ENCODE measurements at regions not wholly inside any gene's neighbourhood (a gene's known extent, or its start where the extent isn't known, plus 50 kb on each side); places are given as distances from the start of the nearest gene placed in this dataset.

GRCh38 chr9:103615994-103616393 lies 478.1 kb upstream of the SMC2 start:
- BruUV-seq (replicated peaks): no TSS peak
- POLR2A ChIA-PET (ENCODE audit: unreplicated experiment): no interaction called here
- Histone ChIP-seq H3K79me2 (ENCODE audit: low read depth) (no peaks in the 10 kb centered on the region), H2AFZ (no peak overlapping the region), H3K4me2 (no peak overlapping the region), H3K4me1 (replicated peaks; ENCODE audit: insufficient read depth) (no peaks in the 10 kb centered on the region), H3K9me3 (ENCODE audit: insufficient read depth, low read depth) (no peaks in the 10 kb centered on the region), H3K27me3 (ENCODE audit: insufficient read depth, low read depth) (no peaks in the 10 kb centered on the region), H3K4me3 (no peak overlapping the region), H3K36me3 (ENCODE audit: low read depth) (no peaks in the 10 kb centered on the region), H3K27ac (no peak overlapping the region), H3K9me2 (ENCODE audit: insufficient read depth) (no peaks in the 10 kb centered on the region), H4K20me1 (ENCODE audit: insufficient read depth) (no peaks in the 10 kb centered on the region), H3F3A (ENCODE audit: insufficient read depth, low read depth) (no peaks in the 10 kb centered on the region)
- CTCF ChIA-PET: no interaction called here
- DNase-seq: no peak
- intact Hi-C loops (cut with micrococcal nuclease; ENCODE audit: unreplicated experiment): no loop called here
- no peak for TF ChIP-seq EZH2 (IDR thresholded peaks at IDR 0.05; ENCODE audit: low read depth)
- no peak for TF ChIP-seq CTCF (conservative IDR thresholded peaks at IDR 0.05)

- Histone ChIP-seq H2AFZ (no peak overlapping the region), H3K9me2 (ENCODE audit: insufficient read depth) (no peaks in the 10 kb centered on the region), H3K4me2 (no peak overlapping the region), H3K36me3 (ENCODE audit: low read depth) (no peaks in the 10 kb centered on the region), H3K4me1 (replicated peaks; ENCODE audit: insufficient read depth) (no peaks in the 10 kb centered on the region), H3K27ac (no peak overlapping the region), H3K79me2 (ENCODE audit: low read depth) (no peaks in the 10 kb centered on the region), H3K9me3 (ENCODE audit: insufficient read depth, low read depth) (no peaks in the 10 kb centered on the region), H3K27me3 (ENCODE audit: insufficient read depth, low read depth) (no peaks in the 10 kb centered on the region), H3F3A (ENCODE audit: insufficient read depth, low read depth) (no peaks in the 10 kb centered on the region), H4K20me1 (ENCODE audit: insufficient read depth) (no peaks in the 10 kb centered on the region), H3K4me3 (no peak overlapping the region)
- intact Hi-C loops (cut with micrococcal nuclease; ENCODE audit: unreplicated experiment): no loop called here
- no peak for TF ChIP-seq CTCF (conservative IDR thresholded peaks at IDR 0.05)
- TF ChIP-seq EZH2 (IDR thresholded peaks at IDR 0.05; ENCODE audit: low read depth): no peak
- POLR2A ChIA-PET (ENCODE audit: unreplicated experiment): no interaction called here
- no peak for DNase-seq
- CTCF ChIA-PET: interaction anchor here (0.5 kb wide), 1 partner anchor 174 kb away, joined by 3 read pairs; no protein-coding TSS in a partner anchor
- no TSS peak for BruUV-seq (replicated peaks)
Observed at GRCh38 chr9:103617046-103617445, 477.1 kb upstream of the SMC2 start.

GRCh38 chr9:103625161-103625804 lies 468.8 kb upstream of the SMC2 start:
- DNase-seq: no peak
- H3K9me3 ChIP-seq (ENCODE audit: insufficient read depth, low read depth): no peaks in the 10 kb centered on the region
- intact Hi-C loops (cut with micrococcal nuclease; ENCODE audit: unreplicated experiment): no loop called here
- H3K79me2 ChIP-seq (ENCODE audit: low read depth): no peaks in the 10 kb centered on the region
- H3K27ac ChIP-seq: no peak overlapping the region
- no TSS peak for BruUV-seq (replicated peaks)
- ChIA-PET CTCF (no interaction called here), POLR2A (ENCODE audit: unreplicated experiment) (no interaction called here)
- H4K20me1 ChIP-seq (ENCODE audit: insufficient read depth): no peaks in the 10 kb centered on the region
- H3K36me3 ChIP-seq (ENCODE audit: low read depth): no peaks in the 10 kb centered on the region
- TF ChIP-seq EZH2 (IDR thresholded peaks at IDR 0.05; ENCODE audit: low read depth) (no peak), CTCF (conservative IDR thresholded peaks at IDR 0.05) (no peak)
- H3K27me3 ChIP-seq (ENCODE audit: insufficient read depth, low read depth): no peaks in the 10 kb centered on the region
- no peaks in the 10 kb centered on the region for H3F3A ChIP-seq (ENCODE audit: insufficient read depth, low read depth)
- no peak overlapping the region for H3K4me3 ChIP-seq
- no peak overlapping the region for H3K4me2 ChIP-seq
- no peaks in the 10 kb centered on the region for H3K4me1 ChIP-seq (replicated peaks; ENCODE audit: insufficient read depth)
- no peaks in the 10 kb centered on the region for H3K9me2 ChIP-seq (ENCODE audit: insufficient read depth)
- H2AFZ ChIP-seq: no peak overlapping the region

Measured in PC-9 (cell line).